Activated CD4-positive, alpha-beta T cell treated with anti-CD3 and anti-CD28 coated beads, Interleukin-2, amount 50 U/mL, for 4 hours (primary cell): ENCODE measurements at regions not wholly inside any gene's neighbourhood (a gene's known extent, or its start where the extent isn't known, plus 50 kb on each side); places are given as distances from the start of the nearest gene placed in this dataset.

Experiments
- DNase-seq, 2 experiments: peaks; one replicate each; pipeline ENCODE4 v3.0.0-alpha.2; 2020

DNA sequence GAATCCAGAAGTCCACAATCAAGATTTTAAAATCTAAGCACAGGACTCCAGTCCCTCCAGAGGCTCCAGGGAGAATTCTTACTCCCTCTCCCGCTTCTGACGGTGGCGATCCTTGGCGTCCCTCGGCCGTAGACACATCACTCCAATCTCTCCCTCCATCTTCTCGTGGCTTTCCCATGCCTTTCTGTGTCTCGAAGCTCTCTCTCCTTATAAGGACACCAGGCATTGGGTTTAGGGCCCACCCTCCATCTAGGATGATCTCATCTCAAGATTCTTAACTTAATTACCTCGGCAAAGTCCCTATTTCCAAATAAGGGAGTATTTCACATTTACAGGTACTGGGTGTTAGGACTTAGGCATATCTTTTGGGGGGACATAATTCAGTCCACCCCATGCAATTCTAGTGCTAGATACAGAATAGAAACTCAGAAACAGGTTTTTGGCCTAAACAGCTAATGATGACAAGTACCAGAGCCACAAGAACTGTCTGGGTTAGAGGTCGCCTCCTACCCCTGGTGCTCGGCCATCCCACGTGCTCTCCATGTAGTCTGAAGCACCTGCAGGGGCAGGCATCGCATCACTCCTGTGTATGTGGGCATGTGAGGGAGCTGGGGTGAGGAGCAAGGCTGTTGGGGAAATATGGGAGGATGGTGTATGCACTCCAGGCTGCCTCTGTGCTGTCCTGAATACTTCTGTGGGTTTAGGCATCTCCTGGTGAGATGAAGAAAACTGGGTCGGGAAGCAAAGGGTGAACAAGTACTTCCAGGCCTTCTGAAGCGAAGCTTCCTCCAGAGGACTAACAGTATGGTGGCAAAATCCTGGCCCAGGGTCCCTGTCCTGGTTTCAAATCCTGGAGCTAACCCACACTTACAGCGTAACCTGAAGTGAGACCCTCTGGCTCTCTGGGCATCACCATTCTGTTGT is 298.3 kb upstream of the ZMIZ1 start:
- no peak for DNase-seq

- no peak for DNase-seq
These were observed 297.5 kb upstream of the ZMIZ1 start for GRCh38 chr10:78771260-78771659.

DNA sequence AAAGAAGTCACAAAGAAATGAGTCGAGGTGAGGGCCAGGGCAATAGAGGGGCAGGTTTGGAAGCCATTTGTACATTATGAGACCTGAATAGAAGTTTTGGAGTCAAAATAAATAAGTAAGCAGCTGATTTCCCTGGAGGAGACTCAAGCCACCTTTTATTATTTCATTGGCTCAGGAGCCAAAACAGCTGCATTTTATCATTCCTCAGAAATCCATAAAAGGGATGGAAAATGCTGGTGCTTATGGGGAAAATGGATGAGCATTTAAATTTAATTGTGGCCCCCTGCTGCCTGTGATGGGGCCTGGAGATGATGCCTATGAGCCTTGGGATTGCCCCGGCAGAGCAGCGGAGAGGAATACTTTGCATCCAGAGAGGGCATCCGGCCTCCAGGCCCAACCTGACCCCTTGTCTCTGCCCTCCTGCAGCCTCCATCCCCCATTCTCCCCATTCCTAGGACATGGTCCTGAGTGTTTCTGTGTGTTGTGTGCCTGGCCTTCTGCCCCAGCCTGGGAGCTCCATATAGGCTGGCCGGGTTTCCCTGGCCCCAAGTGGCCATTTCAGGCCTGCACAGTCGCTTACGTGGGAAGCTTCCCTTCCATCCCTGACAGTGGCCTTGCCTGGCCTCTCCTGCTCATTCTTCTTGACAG is 296.8 kb upstream of the ZMIZ1 start:
- DNase-seq = no peak

- DNase-seq = no peak
These were observed 296.3 kb upstream of the ZMIZ1 start for GRCh38 chr10:78772486-78772885.

GRCh38 chr10:78772986-78773530 is 295.7 kb upstream of the ZMIZ1 start:
- no peak for DNase-seq

DNA sequence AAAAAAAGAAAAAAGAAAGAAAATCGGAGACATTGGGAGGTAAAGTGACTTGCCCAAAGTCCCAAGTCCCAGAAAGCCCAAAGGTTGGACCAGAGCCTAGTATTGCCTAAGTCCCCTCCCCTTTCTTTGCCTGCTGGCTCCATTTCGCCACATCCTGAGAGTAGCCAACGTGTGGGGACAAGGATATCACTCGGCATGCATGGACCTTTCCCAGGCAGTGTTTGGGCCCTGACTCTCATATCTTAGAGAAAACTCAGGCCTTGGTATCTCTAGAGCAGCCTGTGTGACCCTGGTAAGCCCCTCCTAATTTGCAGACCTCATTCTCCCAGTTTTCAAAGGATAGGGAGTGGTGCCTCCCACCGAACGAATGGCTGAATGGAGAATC is 294.2 kb upstream of the ZMIZ1 start:
- no peak for DNase-seq

DNA sequence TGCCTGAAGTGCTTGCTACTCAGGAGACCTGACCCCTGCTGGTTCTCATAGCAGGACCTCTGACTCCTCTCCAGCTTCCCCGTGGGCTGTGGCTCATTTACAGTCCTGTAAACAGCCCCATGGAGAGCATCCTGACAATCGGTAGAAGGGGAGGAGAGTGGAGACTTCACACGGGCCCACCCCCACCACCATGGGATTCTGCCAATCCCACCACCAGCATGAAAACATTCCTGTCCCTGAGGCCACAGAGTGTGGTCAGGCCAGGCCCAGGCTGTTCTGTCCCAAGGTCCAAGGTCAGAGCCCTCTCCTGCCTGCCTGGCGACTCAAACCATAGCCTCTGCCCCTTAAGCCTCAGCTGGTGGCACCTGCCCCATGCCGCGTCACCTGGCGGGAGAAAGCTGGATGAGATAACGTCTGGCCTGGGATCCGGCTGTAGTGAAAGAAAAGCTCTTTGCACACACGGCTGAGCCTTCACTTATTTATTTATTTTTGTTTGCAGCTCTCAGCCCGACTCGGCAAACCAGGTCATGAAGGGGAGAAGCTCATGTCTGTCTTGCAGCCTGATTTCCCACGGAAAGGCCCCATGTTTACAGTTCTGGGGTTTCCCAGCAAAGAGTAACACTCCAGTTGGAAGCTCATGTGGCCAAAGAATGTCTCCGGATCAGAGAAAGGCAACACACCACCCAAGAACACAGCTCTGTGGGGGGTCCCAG is 293.6 kb upstream of the ZMIZ1 start:
- DNase-seq = no peak

DNA sequence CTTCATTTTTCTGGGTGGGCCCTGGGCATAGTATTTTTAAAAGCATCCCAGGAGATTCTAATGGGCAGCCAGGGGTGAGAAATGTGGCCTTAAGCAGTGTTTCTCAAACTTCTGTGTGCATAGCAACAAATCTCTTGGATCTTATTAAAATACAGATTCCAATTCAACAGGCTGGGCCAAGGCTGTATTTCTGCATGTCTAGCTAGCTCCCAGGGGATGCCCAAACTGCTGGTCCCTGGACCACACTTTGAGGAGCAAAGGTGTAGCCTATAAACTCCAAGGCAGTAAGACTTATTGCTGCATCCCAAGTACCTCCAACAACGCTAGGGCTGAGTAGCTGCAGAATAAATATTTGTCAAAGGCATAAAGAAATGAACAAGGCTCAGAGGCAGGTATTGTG is 292.9 kb upstream of the ZMIZ1 start:
- no peak for DNase-seq

DNA sequence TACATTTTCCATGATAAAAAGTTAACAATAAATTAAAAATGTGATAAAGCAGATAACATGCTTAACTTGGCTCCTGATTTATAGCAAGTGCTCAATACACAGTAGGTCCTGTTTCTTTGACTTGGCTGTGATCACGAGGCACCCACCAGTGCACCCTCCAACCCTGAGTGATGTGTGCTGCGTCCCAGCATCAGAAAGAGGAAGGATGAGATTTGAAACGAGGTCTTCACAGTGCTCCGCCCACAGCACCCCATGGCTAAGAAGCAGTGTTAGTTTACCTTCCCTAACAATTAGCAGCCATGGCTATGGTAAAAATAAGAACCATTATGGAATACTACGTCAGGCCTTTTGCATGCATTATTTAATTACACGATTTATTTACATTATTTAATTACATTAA is 292.0 kb upstream of the ZMIZ1 start:
- no peak for DNase-seq

- no peak for DNase-seq
These were observed 291.3 kb upstream of the ZMIZ1 start for GRCh38 chr10:78777466-78777865.

DNA sequence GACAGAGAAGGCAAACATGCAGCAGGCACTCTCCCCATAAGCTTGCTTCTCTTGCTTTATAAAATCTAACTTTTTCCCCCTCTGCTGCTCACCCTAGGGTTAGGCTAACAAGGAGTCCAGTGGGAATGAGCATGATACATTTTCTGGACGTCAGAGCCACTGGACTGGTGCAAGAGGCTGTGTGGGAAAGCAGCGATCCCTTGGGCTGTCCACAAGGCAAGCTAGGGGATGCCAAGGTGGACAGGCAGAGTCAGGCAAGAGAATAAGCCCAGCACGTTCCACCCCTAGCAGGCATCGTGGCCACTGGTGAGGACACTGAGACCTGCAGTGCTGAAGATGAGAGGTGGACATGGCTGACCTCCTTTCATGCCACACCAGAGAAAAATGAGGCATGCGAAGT is 290.9 kb upstream of the ZMIZ1 start:
- DNase-seq = no peak

DNA sequence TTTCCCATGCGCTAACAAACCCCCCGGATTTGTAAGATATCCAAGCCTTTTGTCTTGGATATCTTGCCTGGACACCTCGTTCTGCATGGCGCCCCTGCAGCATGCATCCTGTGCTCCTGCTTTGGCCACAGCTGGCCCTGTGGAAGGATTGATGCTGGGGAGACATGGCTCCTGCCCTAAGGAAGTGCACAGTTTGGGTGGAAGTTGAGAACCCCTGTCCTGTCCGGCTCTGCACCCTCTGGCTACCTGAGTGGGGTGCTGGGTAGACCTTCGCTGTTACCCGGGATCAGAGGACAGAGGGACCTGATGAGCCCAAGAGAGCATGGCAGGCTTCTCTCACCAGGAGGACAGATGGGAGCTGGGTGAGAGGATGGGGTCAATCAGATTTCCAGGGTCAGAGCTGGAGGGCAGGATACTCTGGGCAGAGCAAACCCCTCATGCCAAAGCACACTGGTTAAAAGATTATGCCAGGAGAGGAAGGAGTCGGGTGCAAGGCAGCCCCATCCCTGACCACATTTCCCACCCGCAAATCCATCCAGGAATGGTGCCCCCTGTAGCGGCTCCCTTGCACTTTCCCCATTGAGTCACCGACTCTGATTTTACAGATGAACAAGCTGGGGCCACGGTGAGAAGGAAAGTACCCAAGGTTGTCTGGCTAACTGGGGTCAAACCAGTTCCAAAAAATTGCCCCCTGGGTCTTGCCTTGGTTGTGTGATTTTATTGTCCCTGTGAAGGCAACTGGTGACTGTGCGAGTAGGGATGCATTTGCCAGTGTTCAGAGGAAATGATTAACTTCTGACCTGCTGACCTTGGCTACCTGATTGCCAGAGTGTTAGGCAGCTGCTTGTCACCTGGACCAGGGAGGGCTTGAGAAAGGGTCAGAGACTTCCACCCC is 290.1 kb upstream of the ZMIZ1 start:
- DNase-seq = no peak

DNA sequence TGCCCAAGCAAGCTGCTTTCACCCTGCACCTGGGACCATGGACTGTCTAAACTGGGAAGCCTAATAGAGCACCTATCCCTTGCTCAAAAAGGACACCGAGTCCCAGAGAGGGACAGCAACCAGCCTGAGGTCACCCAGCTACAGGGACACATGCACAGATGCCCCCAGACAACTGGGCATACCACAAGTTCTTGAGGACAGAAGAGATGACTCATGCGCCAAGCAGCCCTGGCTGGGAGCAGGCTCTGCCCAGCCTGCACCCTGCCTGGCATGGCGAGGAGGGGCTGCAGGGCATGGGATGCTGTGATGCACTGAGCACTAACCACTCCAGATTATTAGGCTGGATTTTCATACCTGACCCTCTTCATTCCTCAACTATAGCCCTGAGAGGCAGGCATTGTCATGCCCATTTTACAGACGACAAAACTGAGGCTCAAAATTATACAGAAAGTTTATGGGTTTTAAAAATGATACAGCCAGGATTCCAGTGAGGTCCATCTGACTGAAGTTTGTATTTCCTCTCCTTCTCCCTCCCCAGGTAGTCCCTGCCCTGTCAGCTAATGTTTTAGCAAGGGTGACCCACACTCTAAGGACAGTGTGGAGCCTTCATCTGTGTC is 289.3 kb upstream of the ZMIZ1 start:
- no peak for DNase-seq

DNA sequence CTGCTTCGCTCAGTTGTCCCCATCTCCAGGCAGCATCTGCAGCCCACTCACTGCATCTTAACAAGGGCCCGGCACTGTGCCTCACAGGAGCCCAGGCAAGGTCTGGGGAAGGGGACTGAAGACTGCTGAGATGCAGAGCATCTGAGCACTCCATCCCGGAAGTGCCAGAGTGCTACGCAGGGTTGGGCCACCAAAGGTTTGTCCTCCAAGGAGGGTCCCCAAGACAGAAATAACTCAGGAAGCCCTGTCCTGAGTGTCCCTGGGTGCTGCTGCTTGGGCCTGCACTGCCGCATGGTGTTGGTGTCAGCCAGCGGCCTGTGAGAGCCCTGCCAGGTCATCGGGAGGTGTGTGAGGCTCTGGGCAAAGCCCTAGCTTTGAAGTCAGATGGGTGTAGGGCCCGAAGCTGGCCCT is 288.2 kb upstream of the ZMIZ1 start:
- DNase-seq = no peak

GRCh38 chr10:78781251-78781913 is 287.4 kb upstream of the ZMIZ1 start:
- DNase-seq = no peak

DNA sequence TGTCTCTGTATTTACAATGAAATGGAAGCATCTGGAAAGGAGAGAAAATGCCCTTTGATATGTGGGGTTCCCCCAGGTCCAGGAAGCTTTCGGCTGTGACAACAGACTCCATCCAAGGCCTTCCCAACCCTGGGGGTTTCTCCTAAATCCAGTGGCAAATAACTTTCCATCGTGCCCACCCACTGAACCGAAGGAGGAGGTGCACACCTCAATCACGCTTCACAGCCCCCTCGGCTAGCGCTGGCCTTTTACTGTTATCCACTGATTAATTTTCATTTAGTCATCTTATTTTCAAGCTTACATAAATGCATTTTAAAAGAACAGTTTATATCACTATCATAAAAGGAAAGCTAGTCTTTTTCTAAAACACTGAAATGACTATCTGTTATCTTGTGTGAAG is 286.8 kb upstream of the ZMIZ1 start:
- no peak for DNase-seq

- no peak for DNase-seq
These were observed 286.3 kb upstream of the ZMIZ1 start for GRCh38 chr10:78782441-78782840.

DNA sequence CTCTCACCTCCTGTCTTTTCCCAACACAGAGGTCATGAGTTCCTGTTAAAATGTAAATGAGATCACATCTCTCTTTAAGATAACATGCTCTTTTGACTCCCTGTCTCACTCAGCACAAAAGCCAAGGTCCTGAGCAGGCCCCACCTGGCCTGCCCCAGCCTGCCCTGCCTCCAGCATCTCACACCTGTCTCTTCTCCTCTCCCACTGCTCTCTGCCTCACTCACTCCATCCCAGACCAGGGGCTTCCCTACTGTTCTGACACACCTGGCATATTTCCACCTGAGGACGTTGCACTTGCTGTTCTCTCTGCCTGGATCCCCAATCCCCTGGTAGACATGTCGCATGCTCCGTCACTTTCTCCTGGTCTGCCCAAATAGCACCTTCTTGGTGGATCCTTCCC is 285.0 kb upstream of the ZMIZ1 start:
- DNase-seq = no peak

DNA sequence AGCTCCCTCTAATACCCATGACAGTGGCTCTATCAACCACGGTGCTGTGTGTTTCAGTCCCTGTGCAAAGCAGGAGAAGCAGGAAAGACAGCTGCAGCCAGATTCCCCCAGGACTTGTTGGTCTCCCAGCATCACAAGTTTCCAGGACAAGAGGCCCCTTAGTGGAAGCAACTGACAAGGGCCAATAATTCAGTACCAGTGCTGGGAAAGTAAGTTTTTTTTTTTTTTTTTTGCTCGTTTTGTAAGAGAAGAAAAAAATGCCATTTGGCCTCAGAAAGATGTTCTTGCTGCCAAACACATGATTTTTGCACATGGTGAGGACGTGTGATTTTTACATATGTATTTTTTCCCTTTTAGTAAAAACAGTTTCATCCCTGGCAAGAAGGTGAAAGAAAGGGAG is 284.2 kb upstream of the ZMIZ1 start:
- DNase-seq = no peak

GRCh38 chr10:78785066-78785465 is 283.7 kb upstream of the ZMIZ1 start:
- DNase-seq = no peak

GRCh38 chr10:78785991-78786390 is 282.8 kb upstream of the ZMIZ1 start:
- no peak for DNase-seq
